ENCODE measurements at regions not wholly inside any gene's neighbourhood (a gene's known extent, or its start where the extent isn't known, plus 50 kb on each side); places are given as distances from the start of the nearest gene placed in this dataset.

DNA sequence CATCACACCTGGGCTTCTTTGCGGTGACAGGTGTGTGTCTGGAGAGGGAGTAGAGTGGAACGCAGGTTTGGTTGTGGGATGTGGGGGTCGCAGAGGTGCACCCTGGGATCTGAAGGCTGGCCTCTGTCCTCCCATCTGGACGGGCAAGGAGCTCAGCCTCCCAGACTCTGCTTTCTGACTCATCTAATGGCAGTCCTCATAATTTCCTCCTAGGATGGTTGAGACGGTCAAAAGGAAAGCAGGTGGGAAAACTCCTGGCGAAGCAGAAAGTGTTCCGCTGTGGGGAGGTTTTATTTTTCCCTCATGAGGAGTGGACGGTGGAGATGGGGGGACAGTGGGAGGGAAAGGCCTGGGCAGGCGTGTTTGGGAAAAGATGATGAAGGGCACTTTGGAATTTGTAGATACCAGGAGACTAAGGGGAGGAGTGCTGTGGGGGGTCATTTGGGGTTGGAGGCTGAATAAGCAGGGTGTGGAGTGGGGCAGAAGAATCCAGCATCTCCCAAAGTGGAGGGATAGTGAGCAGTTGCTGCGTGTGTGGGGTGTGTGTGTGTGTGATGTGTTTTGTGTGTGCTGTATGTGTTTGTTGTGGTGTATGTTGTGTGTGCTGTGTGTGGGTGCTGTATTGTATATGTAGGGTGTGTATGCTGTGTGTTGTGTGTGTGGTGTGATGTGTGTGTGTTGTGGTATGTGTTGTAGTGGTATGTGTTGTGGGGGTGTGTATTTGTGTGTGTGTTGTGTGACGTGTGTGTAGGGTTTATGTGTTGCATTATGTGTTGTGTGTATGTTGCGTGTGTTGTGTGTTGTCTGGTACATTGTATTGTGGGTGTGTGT, 97.2 kb upstream of the PODXL start:
- H3K27ac Mint-ChIP-seq: no peak overlapping the region
- H3K4me3 ChIP-seq (ENCODE audit: control extremely low read depth in 1 of 5, extremely low read depth in 1 of 5, insufficient read depth in 1 of 5, low read depth in 2 of 5, low read length in 4 of 5): no peak overlapping the region

DNA sequence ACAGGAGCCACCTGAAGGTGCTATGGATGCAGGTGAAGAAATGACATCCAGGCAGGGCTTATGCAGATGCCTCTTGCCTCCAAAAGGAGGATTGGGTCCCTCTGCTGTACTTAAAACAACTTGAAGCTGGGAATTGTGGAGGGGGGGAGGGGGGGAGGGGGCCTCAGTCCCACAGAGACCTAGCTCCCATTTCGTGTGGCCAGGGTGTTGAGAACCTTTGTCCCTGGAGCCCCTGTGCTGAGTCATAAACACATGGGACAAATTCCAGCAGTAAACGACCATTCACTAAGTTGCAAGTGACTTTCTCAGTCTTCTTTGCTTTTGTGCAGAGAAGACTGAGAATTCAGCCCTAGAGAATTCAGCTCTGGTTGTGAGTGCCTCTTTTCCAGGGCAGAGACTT, 96.5 kb upstream of the PODXL start:
- TF ChIP-seq EZH2 (IDR thresholded peaks at IDR 0.05; ENCODE audit: borderline replicate concordance, insufficient read depth, low read depth, low read length, poor library complexity, severe bottlenecking): no peak
- TF ChIP-seq, protein P1, sequence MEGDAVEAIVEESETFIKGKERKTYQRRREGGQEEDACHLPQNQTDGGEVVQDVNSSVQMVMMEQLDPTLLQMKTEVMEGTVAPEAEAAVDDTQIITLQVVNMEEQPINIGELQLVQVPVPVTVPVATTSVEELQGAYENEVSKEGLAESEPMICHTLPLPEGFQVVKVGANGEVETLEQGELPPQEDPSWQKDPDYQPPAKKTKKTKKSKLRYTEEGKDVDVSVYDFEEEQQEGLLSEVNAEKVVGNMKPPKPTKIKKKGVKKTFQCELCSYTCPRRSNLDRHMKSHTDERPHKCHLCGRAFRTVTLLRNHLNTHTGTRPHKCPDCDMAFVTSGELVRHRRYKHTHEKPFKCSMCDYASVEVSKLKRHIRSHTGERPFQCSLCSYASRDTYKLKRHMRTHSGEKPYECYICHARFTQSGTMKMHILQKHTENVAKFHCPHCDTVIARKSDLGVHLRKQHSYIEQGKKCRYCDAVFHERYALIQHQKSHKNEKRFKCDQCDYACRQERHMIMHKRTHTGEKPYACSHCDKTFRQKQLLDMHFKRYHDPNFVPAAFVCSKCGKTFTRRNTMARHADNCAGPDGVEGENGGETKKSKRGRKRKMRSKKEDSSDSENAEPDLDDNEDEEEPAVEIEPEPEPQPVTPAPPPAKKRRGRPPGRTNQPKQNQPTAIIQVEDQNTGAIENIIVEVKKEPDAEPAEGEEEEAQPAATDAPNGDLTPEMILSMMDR (IDR thresholded peaks at IDR 0.05): no peak
- H3K4me2 ChIP-seq (replicated peaks; ENCODE audit: low read depth, low read length, poor library complexity, severe bottlenecking): no peak overlapping the region
- no peaks in the 10 kb centered on the region for H3K4me1 ChIP-seq (ENCODE audit: control insufficient read depth in 2 of 2, insufficient read depth in 2 of 2, low read length in 2 of 2)
- Mint-ChIP-seq H3K4me1 (no peaks in the 10 kb centered on the region), H3K27ac (no peak overlapping the region), H3K27me3 (peaks cover 4% of the 10 kb centered on the region), H3K9me3 (ENCODE audit: insufficient read depth) (no peaks in the 10 kb centered on the region), H3K4me3 (no peak overlapping the region)
- no peak for DNase-seq
- POLR2A ChIA-PET: no interaction called here
- WGBS (ENCODE audit: insufficient coverage): 17% methylated on average over 2 of the region's 2 CpGs
- peaks cover 0 to 4% (median 0%) of the 10 kb centered on the region in 4 experiments for H3K27me3 ChIP-seq (replicated peaks in 1 of 4; ENCODE audit: control extremely low read depth in 1 of 4, control insufficient read depth in 3 of 4, insufficient read depth in 4 of 4, low read length in 3 of 4)
- H4K20me1 ChIP-seq (ENCODE audit: control insufficient read depth, insufficient read depth, low read length, poor library complexity, severe bottlenecking): no peaks in the 10 kb centered on the region
- no peak for ATAC-seq (ENCODE audit: low read depth)
- intact Hi-C loops (cut with micrococcal nuclease): no loop called here
- H3K36me3 ChIP-seq (replicated peaks in 1 of 2; ENCODE audit: control extremely low read depth in 1 of 2, control insufficient read depth in 1 of 2, extremely low read depth in 1 of 2, insufficient read depth in 2 of 2, low read length in 1 of 2): no peaks in the 10 kb centered on the region
- H3K9ac ChIP-seq (ENCODE audit: low read length): no peak overlapping the region
- no peaks in the 10 kb centered on the region for H3K79me2 ChIP-seq (ENCODE audit: control insufficient read depth, insufficient read depth, low read length)
- H2AFZ ChIP-seq (ENCODE audit: insufficient read depth, low read depth, low read length, poor library complexity, severe bottlenecking): no peak overlapping the region
- CTCF ChIA-PET: interaction anchor here (1.3 to 1.5 kb wide), 2 partner anchors 144 to 146 kb away, joined by 3 to 7 read pairs; no protein-coding TSS in a partner anchor
- H3K9me3 ChIP-seq (ENCODE audit: control extremely low read depth in 1 of 3, control insufficient read depth in 2 of 3, insufficient read depth in 1 of 3, low read length in 2 of 3): no peaks in the 10 kb centered on the region
- no peak overlapping the region for H3K4me3 ChIP-seq (ENCODE audit: control extremely low read depth in 1 of 5, extremely low read depth in 1 of 5, insufficient read depth in 1 of 5, low read depth in 2 of 5, low read length in 4 of 5)
- H3K27ac ChIP-seq (ENCODE audit: low read length in 2 of 2): no peak overlapping the region

More for the DNA sequence above, 97.2 kb upstream of the PODXL start:
- DNase-seq: no peak
- ATAC-seq (ENCODE audit: low read depth): no peak
- Histone ChIP-seq H3K9ac (ENCODE audit: low read length) (no peak overlapping the region), H3K9me3 (ENCODE audit: control extremely low read depth in 1 of 3, control insufficient read depth in 2 of 3, insufficient read depth in 1 of 3, low read length in 2 of 3) (no peaks in the 10 kb centered on the region), H3K36me3 (replicated peaks in 1 of 2; ENCODE audit: control extremely low read depth in 1 of 2, control insufficient read depth in 1 of 2, extremely low read depth in 1 of 2, insufficient read depth in 2 of 2, low read length in 1 of 2) (no peaks in the 10 kb centered on the region), H4K20me1 (ENCODE audit: control insufficient read depth, insufficient read depth, low read length, poor library complexity, severe bottlenecking) (no peaks in the 10 kb centered on the region), H3K27ac (ENCODE audit: low read length in 2 of 2) (no peak overlapping the region), H3K79me2 (ENCODE audit: control insufficient read depth, insufficient read depth, low read length) (no peaks in the 10 kb centered on the region), H3K4me1 (ENCODE audit: control insufficient read depth in 2 of 2, insufficient read depth in 2 of 2, low read length in 2 of 2) (no peaks in the 10 kb centered on the region), H2AFZ (ENCODE audit: insufficient read depth, low read depth, low read length, poor library complexity, severe bottlenecking) (no peak overlapping the region), H3K27me3 (replicated peaks in 1 of 4; ENCODE audit: control extremely low read depth in 1 of 4, control insufficient read depth in 3 of 4, insufficient read depth in 4 of 4, low read length in 3 of 4) (peaks cover 0 to 4% (median 0%) of the 10 kb centered on the region in 4 experiments), H3K4me2 (replicated peaks; ENCODE audit: low read depth, low read length, poor library complexity, severe bottlenecking) (no peak overlapping the region)
- POLR2A ChIA-PET: no interaction called here
- TF ChIP-seq EZH2 (IDR thresholded peaks at IDR 0.05; ENCODE audit: borderline replicate concordance, insufficient read depth, low read depth, low read length, poor library complexity, severe bottlenecking): no peak
- TF ChIP-seq, protein P1 (IDR thresholded peaks at IDR 0.05): no peak
- CTCF ChIA-PET: interaction anchor here (1.3 to 3.2 kb wide), 4 partner anchors 15 to 146 kb away, joined by 3 to 48 read pairs (median 8); no protein-coding TSS in a partner anchor
- intact Hi-C loops (cut with micrococcal nuclease): loop anchor here (1.0 kb wide), 2 partner anchors 97 to 108 kb away; partner anchors contain the start of gene PODXL
- Mint-ChIP-seq H3K9me3 (ENCODE audit: insufficient read depth) (no peaks in the 10 kb centered on the region), H3K4me1 (no peaks in the 10 kb centered on the region), H3K4me3 (no peak overlapping the region), H3K27me3 (peaks cover 6% of the 10 kb centered on the region)
- WGBS (ENCODE audit: insufficient coverage): 97% methylated on average over 7 of the region's 12 CpGs
